SH-SY5Y (cell line): ENCODE measurements at regions not wholly inside any gene's neighbourhood (a gene's known extent, or its start where the extent isn't known, plus 50 kb on each side); places are given as distances from the start of the nearest gene placed in this dataset.

Source experiments
- GATA2 ChIP-seq: IDR thresholded peaks from 2 replicates; pipeline ENCODE4 v1.6.1; 2011; ENCODE audit warnings: mild to moderate bottlenecking, low read depth, low read length
- GATA3 ChIP-seq: IDR thresholded peaks from 2 replicates; pipeline ENCODE4 v1.6.1; 2011; ENCODE audit warnings: low read depth, mild to moderate bottlenecking, low read length, moderate library complexity

GRCh38 chr3:168248383-168249204 is 152.9 kb upstream of the GOLIM4 start:
- no peak for TF ChIP-seq GATA2
- no peak for TF ChIP-seq GATA3
